H1 (cell line): ENCODE measurements at regions not wholly inside any gene's neighbourhood (a gene's known extent, or its start where the extent isn't known, plus 50 kb on each side); places are given as distances from the start of the nearest gene placed in this dataset.

Source experiments
- CEBPB ChIP-seq: IDR thresholded peaks from 2 replicates; pipeline ENCODE4 v1.6.1; 2012; ENCODE audit warnings: low read depth, low read length
- POLR2AphosphoS5 ChIP-seq: IDR thresholded peaks from 2 replicates; pipeline ENCODE4 v1.6.1; 2011; ENCODE audit warnings: low read depth, low read length
- RNF2 ChIP-seq: fragments of 200-900, 300-1000 bp; sonication (generic); IDR thresholded peaks from 2 replicates; pipeline ENCODE4 v1.7.1; 2016; ENCODE audit warnings: borderline replicate concordance, low read depth, mild to moderate bottlenecking, antibody characterized with exemption, low read length; ENCODE audit not compliant: poor library complexity, severe bottlenecking; ENCODE audit errors: missing control alignments
- TCF12 ChIP-seq: IDR thresholded peaks from 2 replicates; pipeline ENCODE4 v1.6.1; 2011; ENCODE audit warnings: low read depth, mild to moderate bottlenecking, low read length

GRCh38 chr1:240666568-240667198, 54.7 kb upstream of the GREM2 start (continued):
- TF ChIP-seq RNF2 (no peak), CEBPB (no peak), TCF12 (no peak), POLR2AphosphoS5 (no peak)
